Right lobe of liver (tissue), 6 donors: ENCODE measurements at regions not wholly inside any gene's neighbourhood (a gene's known extent, or its start where the extent isn't known, plus 50 kb on each side); places are given as distances from the start of the nearest gene placed in this dataset.

Experiments used
- ATAC-seq, 4 donors: fragments of 200-7000 bp; cut with Tn5 transposase; one replicate each; pipeline ENCODE4 v1.9.1; 2020; ENCODE audit warnings: mild to moderate bottlenecking in 4 of 4, moderate library complexity in 4 of 4
- DNase-seq, 3 donors: peaks; one replicate each; pipeline ENCODE4 v3.0.0-alpha.2; 2020
- H3K27ac ChIP-seq, 3 donors: fragments of 200-600 bp; one replicate each; pipeline ENCODE4 v1.8.0; 2022
- H3K27me3 ChIP-seq, 2 donors: fragments of 200-600 bp; one replicate each; pipeline ENCODE4 v1.8.0; 2022
- H3K36me3 ChIP-seq, 4 donors: fragments of 200-600 bp; sonication (generic) in 1 of 4; one replicate each; pipeline versions ENCODE4 v1.5.1 to v1.8.0; 2017 to 2022; ENCODE audit warnings: control low read depth in 1 of 4
- H3K4me1 ChIP-seq, 4 donors: fragments of 200-600 bp; sonication (generic) in 1 of 4; one replicate each; pipeline versions ENCODE4 v1.5.1 to v1.8.0; 2017 to 2022; ENCODE audit warnings: control low read depth in 1 of 4
- H3K4me3 ChIP-seq, 3 donors: fragments of 200-600 bp; one replicate each; pipeline ENCODE4 v1.8.0; 2022
- H3K9me3 ChIP-seq, 4 donors: fragments of 200-600 bp; sonication (generic) in 1 of 4; one replicate each; pipeline versions ENCODE4 v1.5.1 to v1.8.0; 2017 to 2022; ENCODE audit warnings: control low read depth in 1 of 4
- CTCF ChIP-seq, 4 donors: fragments of 200-600 bp in 3 of 4; fragments of 450-650 bp in 1 of 4; IDR thresholded peaks; one replicate each; pipeline versions ENCODE4 v1.5.1 to v1.8.0; 2016 to 2022; ENCODE audit warnings: antibody characterized with exemption in 4 of 4, mild to moderate bottlenecking in 2 of 4
- POLR2A ChIP-seq: fragments of 450-650 bp; IDR thresholded peaks from one replicate; pipeline ENCODE4 v1.6.1; 2017; ENCODE audit warnings: antibody characterized with exemption, mild to moderate bottlenecking
- WGBS: methylation state at CpG from one replicate; pipeline ENCODE4 v1.1.6; 2018; ENCODE audit warnings: low coverage, low lambda C conversion rate; ENCODE audit not compliant: insufficient coverage; ENCODE audit errors: missing lambda C conversion rate; 5-methylcytosine and 5-hydroxymethylcytosine counted together
- intact Hi-C, 2 donors: fragments of 100-400 bp; cut with DNase I; formaldehyde crosslinking; loops; one replicate each; pipeline versions ENCODE4 v1.11.2 to v1.14.1; 2022
- donor health status: DM: no; HTN: yes; CAD: no.
- donor health status: DM: no; HTN: no; CAD: no.
- donor health status: DM: no; HTN: no; CAD: no.
- donor health status: DM: no; HTN: yes; CAD: no.
- donor health status: DM: no; HTN: yes; CAD: no.

GRCh38 chr3:20811631-20812030 is 625.6 kb upstream of the SGO1 start:
- DNase-seq: no peak
- H3K4me1 ChIP-seq: no peaks in the 10 kb centered on the region
- TF ChIP-seq CTCF (IDR thresholded peaks at IDR 0.05): no peak
- no peak for TF ChIP-seq POLR2A
- H3K27ac ChIP-seq: no peak overlapping the region
- no peak overlapping the region for H3K4me3 ChIP-seq
- WGBS: 54% methylated on average over 2 of the region's 2 CpGs
- no peaks in the 10 kb centered on the region for H3K27me3 ChIP-seq
- intact Hi-C loops: no loop called here
- H3K9me3 ChIP-seq: no peaks in the 10 kb centered on the region
- H3K36me3 ChIP-seq: no peaks in the 10 kb centered on the region
- no peak for ATAC-seq

GRCh38 chr3:20811006-20811405 is 625.0 kb upstream of the SGO1 start:
- DNase-seq (no peak), ATAC-seq (no peak)
- no peaks in the 10 kb centered on the region for H3K4me1 ChIP-seq
- no peak overlapping the region for H3K27ac ChIP-seq
- no peak overlapping the region for H3K4me3 ChIP-seq
- TF ChIP-seq CTCF (IDR thresholded peaks at IDR 0.05) (no peak), POLR2A (no peak)
- H3K36me3 ChIP-seq: no peaks in the 10 kb centered on the region
- intact Hi-C loops: no loop called here
- 56% methylated on average over 2 of the region's 2 CpGs for whole genome bisulfite sequencing
- no peaks in the 10 kb centered on the region for H3K9me3 ChIP-seq
- no peaks in the 10 kb centered on the region for H3K27me3 ChIP-seq

- TF ChIP-seq CTCF (IDR thresholded peaks at IDR 0.05) (no peak), POLR2A (no peak)
- Histone ChIP-seq H3K27ac (no peak overlapping the region), H3K27me3 (no peaks in the 10 kb centered on the region), H3K4me1 (no peaks in the 10 kb centered on the region), H3K9me3 (no peaks in the 10 kb centered on the region), H3K36me3 (no peaks in the 10 kb centered on the region), H3K4me3 (no peak overlapping the region)
- DNase-seq: no peak
- ATAC-seq: no peak
- intact Hi-C loops: no loop called here
These were observed 624.5 kb upstream of the SGO1 start for GRCh38 chr3:20810555-20810954.

GRCh38 chr3:20809356-20809755 is 623.4 kb upstream of the SGO1 start:
- DNase-seq (no peak), ATAC-seq (no peak)
- intact Hi-C loops: no loop called here
- no peaks in the 10 kb centered on the region for H3K9me3 ChIP-seq
- H3K27me3 ChIP-seq: no peaks in the 10 kb centered on the region
- WGBS: 40% methylated on average over 3 of the region's 3 CpGs
- H3K27ac ChIP-seq: no peak overlapping the region
- no peak for TF ChIP-seq CTCF (IDR thresholded peaks at IDR 0.05)
- no peak for TF ChIP-seq POLR2A
- no peaks in the 10 kb centered on the region for H3K4me1 ChIP-seq
- no peak overlapping the region for H3K4me3 ChIP-seq
- no peaks in the 10 kb centered on the region for H3K36me3 ChIP-seq

- WGBS: 73% methylated on average over 2 of the region's 2 CpGs
- Histone ChIP-seq H3K4me3 (no peak overlapping the region), H3K9me3 (no peaks in the 10 kb centered on the region), H3K27ac (no peak overlapping the region), H3K27me3 (no peaks in the 10 kb centered on the region), H3K4me1 (no peaks in the 10 kb centered on the region), H3K36me3 (no peaks in the 10 kb centered on the region)
- DNase-seq (no peak), ATAC-seq (no peak)
- intact Hi-C loops: no loop called here
- no peak for TF ChIP-seq POLR2A
- TF ChIP-seq CTCF (IDR thresholded peaks at IDR 0.05): no peak
These were observed 622.9 kb upstream of the SGO1 start for GRCh38 chr3:20808864-20809263.
